OCI-LY3 (cell line): ENCODE measurements at regions not wholly inside any gene's neighbourhood (a gene's known extent, or its start where the extent isn't known, plus 50 kb on each side); places are given as distances from the start of the nearest gene placed in this dataset.

Experiments
- H2AFZ ChIP-seq: fragments of 200-600, 300-600 bp; shearing (Covaris generic); 2 replicates; pipeline ENCODE4 v1.6.0; 2014; ENCODE audit warnings: antibody characterized with exemption, low read depth, low read length
- H3K27ac ChIP-seq: fragments of 200-600, 300-600 bp; sonication (generic); 2 replicates; pipeline ENCODE4 v1.5.1; 2014; ENCODE audit warnings: mild to moderate bottlenecking, low read length, moderate library complexity, mixed read lengths
- H3K27me3 ChIP-seq: fragments of 200-600, 300-600 bp; sonication (generic); 2 replicates; pipeline ENCODE4 v1.6.1; 2014; ENCODE audit warnings: low read depth, low read length, mixed read lengths
- H3K36me3 ChIP-seq: fragments of 200-600, 300-600 bp; sonication (generic); replicated peaks from 2 replicates; pipeline ENCODE3; 2014; ENCODE audit warnings: low read depth, low read length, mixed read lengths
- H3K4me1 ChIP-seq: fragments of 300-600, 200-600 bp; sonication (generic); 2 replicates; pipeline ENCODE4 v1.6.1; 2014; ENCODE audit warnings: low read length, mixed read lengths
- H3K4me2 ChIP-seq: fragments of 200-600, 300-600 bp; sonication (generic); 2 replicates; pipeline ENCODE4 v1.6.1; 2014; ENCODE audit warnings: low read length, mixed read lengths
- H3K4me3 ChIP-seq: fragments of 300-600, 200-600 bp; sonication (generic); 2 replicates; pipeline ENCODE4 v1.5.1; 2014; ENCODE audit warnings: antibody characterized with exemption, mild to moderate bottlenecking, low read length, moderate library complexity
- H3K79me2 ChIP-seq: fragments of 300-600, 200-600 bp; shearing (Covaris generic); 2 replicates; pipeline ENCODE4 v1.6.1; 2014; ENCODE audit warnings: mild to moderate bottlenecking, low read length, mixed read lengths
- H3K9ac ChIP-seq: fragments of 300-600, 200-600 bp; shearing (Covaris generic); 2 replicates; pipeline ENCODE4 v1.6.0; 2014; ENCODE audit warnings: mild to moderate bottlenecking, low read length, moderate library complexity
- H3K9me3 ChIP-seq: fragments of 200-600, 300-600 bp; shearing (Covaris generic); 2 replicates; pipeline ENCODE4 v1.6.1; 2014; ENCODE audit warnings: low read length, mixed read lengths; ENCODE audit not compliant: insufficient read depth
- H4K20me1 ChIP-seq: fragments of 200-600, 300-600 bp; sonication (generic); 2 replicates; pipeline ENCODE4 v1.6.1; 2016; ENCODE audit warnings: low read length, mixed read lengths; ENCODE audit not compliant: insufficient read depth
- CTCF ChIP-seq: fragments of 200-600, 300-600 bp; sonication (generic); IDR thresholded peaks from 2 replicates; pipeline ENCODE4 v1.5.1; 2014; ENCODE audit warnings: antibody characterized with exemption, low read length, low read depth
- EZH2phosphoT487 ChIP-seq: fragments of 200-600 bp; shearing (Covaris generic); IDR thresholded peaks from 2 replicates; pipeline ENCODE4 v1.6.1; 2018; ENCODE audit warnings: antibody characterized with exemption, mixed run types, low read depth

GRCh38 chr2:173766537-173767289, 198.5 kb downstream of the SP3 start:
- Histone ChIP-seq H3K4me3 (no peak overlapping the region), H3K36me3 (no peaks in the 10 kb centered on the region), H3K9ac (no peak overlapping the region), H4K20me1 (no peaks in the 10 kb centered on the region), H3K27ac (no peak overlapping the region), H3K9me3 (no peaks in the 10 kb centered on the region), H3K79me2 (no peaks in the 10 kb centered on the region), H3K4me1 (peaks cover 5% of the 10 kb centered on the region; the same call in 1 of the 2 replicates), H2AFZ (no peak overlapping the region), H3K27me3 (0 out of 2 replicates have a peak, but pooled peaks cover 4% of the 10 kb centered on the region), H3K4me2 (no peak overlapping the region)
- TF ChIP-seq CTCF (no peak), EZH2phosphoT487 (no peak)

GRCh38 chr2:173770947-173771678, 194.1 kb downstream of the SP3 start:
- H3K79me2 ChIP-seq, result no peaks in the 10 kb centered on the region
- 0 out of 2 replicates have a peak, but pooled peaks cover 4% of the 10 kb centered on the region for H3K27me3 ChIP-seq
- no peaks in the 10 kb centered on the region for H3K9me3 ChIP-seq
- H3K9ac ChIP-seq, result no peak overlapping the region
- no peaks in the 10 kb centered on the region for H3K36me3 ChIP-seq
- H3K27ac ChIP-seq, result no peak overlapping the region
- no peaks in the 10 kb centered on the region for H4K20me1 ChIP-seq
- no peak overlapping the region for H2AFZ ChIP-seq
- H3K4me3 ChIP-seq, result no peak overlapping the region
- no peak overlapping the region for H3K4me2 ChIP-seq
- 0 out of 2 replicates have a peak, but pooled peaks cover 2% of the 10 kb centered on the region for H3K4me1 ChIP-seq
- TF ChIP-seq EZH2phosphoT487 (no peak), CTCF (no peak)

GRCh38 chr2:173772205-173772604, 193.0 kb downstream of the SP3 start:
- H3K27ac ChIP-seq, result no peak overlapping the region
- H3K4me3 ChIP-seq, result no peak overlapping the region
- no peak for TF ChIP-seq CTCF
- TF ChIP-seq EZH2phosphoT487, result no peak
- no peak overlapping the region for H2AFZ ChIP-seq
- H3K4me2 ChIP-seq, result no peak overlapping the region
- no peaks in the 10 kb centered on the region for H3K9me3 ChIP-seq
- H3K9ac ChIP-seq, result no peak overlapping the region
- no peaks in the 10 kb centered on the region for H3K36me3 ChIP-seq
- H3K27me3 ChIP-seq, result 0 out of 2 replicates have a peak, but pooled peaks cover 4% of the 10 kb centered on the region
- no peaks in the 10 kb centered on the region for H4K20me1 ChIP-seq
- 0 out of 2 replicates have a peak, but pooled peaks cover 2% of the 10 kb centered on the region for H3K4me1 ChIP-seq
- H3K79me2 ChIP-seq, result no peaks in the 10 kb centered on the region

DNA sequence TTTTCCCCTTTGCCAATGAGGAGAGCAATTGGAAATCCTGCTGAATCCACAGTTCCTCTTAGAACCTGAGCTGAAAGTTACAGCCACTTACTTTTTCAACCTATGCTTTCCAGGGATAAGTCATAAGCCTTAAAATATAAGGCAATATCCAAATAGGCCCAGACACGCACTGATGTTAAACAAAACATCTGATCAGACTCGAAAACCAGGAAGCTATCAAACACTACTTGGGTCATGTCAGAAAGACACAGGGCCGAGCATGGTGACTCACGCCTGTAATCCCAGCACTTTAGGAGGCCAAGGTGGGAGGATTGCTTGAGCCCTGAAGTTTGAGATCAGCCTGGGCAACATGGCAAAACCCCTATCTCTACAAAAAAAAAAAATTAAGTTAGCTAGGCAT, 192.1 kb downstream of the SP3 start:
- H3K27me3 ChIP-seq, result 0 out of 2 replicates have a peak, but pooled peaks cover 4% of the 10 kb centered on the region
- no peaks in the 10 kb centered on the region for H4K20me1 ChIP-seq
- H3K4me3 ChIP-seq, result no peak overlapping the region
- no peak overlapping the region for H3K27ac ChIP-seq
- H3K36me3 ChIP-seq, result no peaks in the 10 kb centered on the region
- no peak overlapping the region for H3K9ac ChIP-seq
- no peaks in the 10 kb centered on the region for H3K9me3 ChIP-seq
- H3K4me2 ChIP-seq, result no peak overlapping the region
- H3K4me1 ChIP-seq, result 0 out of 2 replicates have a peak, but pooled peaks cover 2% of the 10 kb centered on the region
- no peak overlapping the region for H2AFZ ChIP-seq
- no peak for TF ChIP-seq CTCF
- no peaks in the 10 kb centered on the region for H3K79me2 ChIP-seq
